ENCODE measurements at regions not wholly inside any gene's neighbourhood (a gene's known extent, or its start where the extent isn't known, plus 50 kb on each side); places are given as distances from the start of the nearest gene placed in this dataset.
A peak's percentile ranks its signal among the peaks of the same experiment; 100 is the strongest.

GRCh38 chr16:8200839-8201238 lies 389.5 kb downstream of the TMEM114 start:
- no peak for FAIRE-seq
- TF ChIP-seq POLR2A (IDR thresholded peaks at IDR 0.05; ENCODE audit: low read depth, low read length) = no peak
- no peak for DNase-seq (ENCODE audit: insufficient read length, low spot score)

GRCh38 chr16:8199390-8199789 lies 390.9 kb downstream of the TMEM114 start:
- DNase-seq (ENCODE audit: insufficient read length, low spot score) = no peak
- TF ChIP-seq POLR2A (IDR thresholded peaks at IDR 0.05; ENCODE audit: low read depth, low read length) = no peak
- FAIRE-seq = no peak

GRCh38 chr16:8194794-8195193 lies 395.5 kb downstream of the TMEM114 start:
- DNase-seq (ENCODE audit: insufficient read length, low spot score) (peak; percentile 4), FAIRE-seq (no peak)
- TF ChIP-seq POLR2A (IDR thresholded peaks at IDR 0.05; ENCODE audit: low read depth, low read length) = no peak

GRCh38 chr16:8188841-8189240 lies 401.5 kb downstream of the TMEM114 start:
- no peak for TF ChIP-seq POLR2A (IDR thresholded peaks at IDR 0.05; ENCODE audit: low read depth, low read length)
- DNase-seq (ENCODE audit: insufficient read length, low spot score) (no peak), FAIRE-seq (no peak)

- DNase-seq (ENCODE audit: insufficient read length, low spot score) (no peak), FAIRE-seq (no peak)
- TF ChIP-seq POLR2A (IDR thresholded peaks at IDR 0.05; ENCODE audit: low read depth, low read length) = no peak
Observed at GRCh38 chr16:8187782-8188372, 402.4 kb downstream of the TMEM114 start.

- DNase-seq (ENCODE audit: insufficient read length, low spot score) (no peak), FAIRE-seq (no peak)
- no peak for TF ChIP-seq POLR2A (IDR thresholded peaks at IDR 0.05; ENCODE audit: low read depth, low read length)
Observed at GRCh38 chr16:8184854-8185253, 405.5 kb downstream of the TMEM114 start.

- DNase-seq (ENCODE audit: insufficient read length, low spot score) = no peak
- no peak for TF ChIP-seq POLR2A (IDR thresholded peaks at IDR 0.05; ENCODE audit: low read depth, low read length)
- FAIRE-seq = no peak
Observed at GRCh38 chr16:8183176-8184099, 406.9 kb downstream of the TMEM114 start.

- no peak for TF ChIP-seq POLR2A (IDR thresholded peaks at IDR 0.05; ENCODE audit: low read depth, low read length)
- FAIRE-seq (no peak), DNase-seq (ENCODE audit: insufficient read length, low spot score) (no peak)
Observed at GRCh38 chr16:8182761-8183160, 407.6 kb downstream of the TMEM114 start.

- DNase-seq (ENCODE audit: insufficient read length, low spot score) (no peak), FAIRE-seq (no peak)
- no peak for TF ChIP-seq POLR2A (IDR thresholded peaks at IDR 0.05; ENCODE audit: low read depth, low read length)
Observed at GRCh38 chr16:8179615-8180014, 410.7 kb downstream of the TMEM114 start.

- no peak for DNase-seq (ENCODE audit: insufficient read length, low spot score)
- no peak for TF ChIP-seq POLR2A (IDR thresholded peaks at IDR 0.05; ENCODE audit: low read depth, low read length)
- no peak for FAIRE-seq
Observed at GRCh38 chr16:8178271-8178670, 412.0 kb downstream of the TMEM114 start.

GRCh38 chr16:8175411-8175810 lies 414.9 kb downstream of the TMEM114 start:
- FAIRE-seq (no peak), DNase-seq (ENCODE audit: insufficient read length, low spot score) (no peak)
- no peak for TF ChIP-seq POLR2A (IDR thresholded peaks at IDR 0.05; ENCODE audit: low read depth, low read length)

GRCh38 chr16:8173111-8173644 lies 417.1 kb downstream of the TMEM114 start:
- DNase-seq (ENCODE audit: insufficient read length, low spot score) = peak; percentile 66
- FAIRE-seq = peak; percentile 75
- TF ChIP-seq POLR2A (IDR thresholded peaks at IDR 0.05; ENCODE audit: low read depth, low read length) = no peak

- TF ChIP-seq POLR2A (IDR thresholded peaks at IDR 0.05; ENCODE audit: low read depth, low read length) = no peak
- FAIRE-seq = no peak
- no peak for DNase-seq (ENCODE audit: insufficient read length, low spot score)
Observed at GRCh38 chr16:8172551-8172950, 417.8 kb downstream of the TMEM114 start.

- no peak for TF ChIP-seq POLR2A (IDR thresholded peaks at IDR 0.05; ENCODE audit: low read depth, low read length)
- FAIRE-seq (no peak), DNase-seq (ENCODE audit: insufficient read length, low spot score) (no peak)
Observed at GRCh38 chr16:8168016-8168415, 422.3 kb downstream of the TMEM114 start.

- DNase-seq (ENCODE audit: insufficient read length, low spot score) = no peak
- no peak for TF ChIP-seq POLR2A (IDR thresholded peaks at IDR 0.05; ENCODE audit: low read depth, low read length)
- FAIRE-seq = no peak
Observed at GRCh38 chr16:8167436-8167835, 422.9 kb downstream of the TMEM114 start.

Measured in H54 (cell line).